Activated naive CD4-positive, alpha-beta T cell treated with anti-CD3 and anti-CD28 coated beads, Interleukin-2, amount 50 U/mL, for 24 hours (primary cell): ENCODE measurements at regions not wholly inside any gene's neighbourhood (a gene's known extent, or its start where the extent isn't known, plus 50 kb on each side); places are given as distances from the start of the nearest gene placed in this dataset.

Experiments used
- H3K27ac Mint-ChIP-seq: one replicate; pipeline ENCODE4 v1.8.0; 2021; ENCODE audit warnings: mild to moderate bottlenecking, mixed read lengths
- H3K27me3 Mint-ChIP-seq: one replicate; pipeline ENCODE4 v1.8.0; 2021; ENCODE audit warnings: mixed read lengths
- H3K36me3 Mint-ChIP-seq: one replicate; pipeline ENCODE4 v1.8.0; 2021; ENCODE audit warnings: mixed read lengths
- H3K4me1 Mint-ChIP-seq: one replicate; pipeline ENCODE4 v1.8.0; 2021; ENCODE audit warnings: mixed read lengths
- H3K4me3 Mint-ChIP-seq: one replicate; pipeline ENCODE4 v1.8.0; 2021; ENCODE audit warnings: mild to moderate bottlenecking, mixed read lengths
- H3K9me3 Mint-ChIP-seq: one replicate; pipeline ENCODE4 v1.8.0; 2021; ENCODE audit warnings: mixed read lengths

- H3K27me3 Mint-ChIP-seq = no peaks in the 10 kb centered on the region
- no peaks in the 10 kb centered on the region for H3K36me3 Mint-ChIP-seq
- H3K4me3 Mint-ChIP-seq = no peak overlapping the region
- no peaks in the 10 kb centered on the region for H3K4me1 Mint-ChIP-seq
- no peak overlapping the region for H3K27ac Mint-ChIP-seq
- H3K9me3 Mint-ChIP-seq = no peaks in the 10 kb centered on the region
These were observed 65.9 kb upstream of the NUDT4 start for GRCh38 chr12:93311827-93312226.

GRCh38 chr12:93314177-93314497 lies 63.6 kb upstream of the NUDT4 start:
- peaks cover 5% of the 10 kb centered on the region for H3K4me1 Mint-ChIP-seq
- no peaks in the 10 kb centered on the region for H3K27me3 Mint-ChIP-seq
- no peaks in the 10 kb centered on the region for H3K9me3 Mint-ChIP-seq
- no peak overlapping the region for H3K27ac Mint-ChIP-seq
- H3K36me3 Mint-ChIP-seq = no peaks in the 10 kb centered on the region
- no peak overlapping the region for H3K4me3 Mint-ChIP-seq

- no peak overlapping the region for H3K4me3 Mint-ChIP-seq
- no peaks in the 10 kb centered on the region for H3K9me3 Mint-ChIP-seq
- no peaks in the 10 kb centered on the region for H3K27me3 Mint-ChIP-seq
- no peak overlapping the region for H3K27ac Mint-ChIP-seq
- no peaks in the 10 kb centered on the region for H3K36me3 Mint-ChIP-seq
- peaks cover 5% of the 10 kb centered on the region for H3K4me1 Mint-ChIP-seq
These were observed 62.3 kb upstream of the NUDT4 start for GRCh38 chr12:93315385-93315906.

- no peak overlapping the region for H3K27ac Mint-ChIP-seq
These were observed 61.7 kb upstream of the NUDT4 start for GRCh38 chr12:93315907-93316622.

GRCh38 chr12:93316623-93316971 lies 61.1 kb upstream of the NUDT4 start:
- no peaks in the 10 kb centered on the region for H3K36me3 Mint-ChIP-seq
- H3K27me3 Mint-ChIP-seq = no peaks in the 10 kb centered on the region
- peaks cover 5% of the 10 kb centered on the region for H3K4me1 Mint-ChIP-seq
- H3K27ac Mint-ChIP-seq = no peak overlapping the region
- no peak overlapping the region for H3K4me3 Mint-ChIP-seq
- no peaks in the 10 kb centered on the region for H3K9me3 Mint-ChIP-seq

More at GRCh38 chr12:93315907-93316622, 61.7 kb upstream of the NUDT4 start:
- Mint-ChIP-seq H3K9me3 (no peaks in the 10 kb centered on the region), H3K27me3 (no peaks in the 10 kb centered on the region), H3K4me1 (peaks cover 5% of the 10 kb centered on the region), H3K4me3 (no peak overlapping the region), H3K36me3 (no peaks in the 10 kb centered on the region)

GRCh38 chr12:93317227-93317626 lies 60.5 kb upstream of the NUDT4 start:
- no peaks in the 10 kb centered on the region for H3K36me3 Mint-ChIP-seq
- no peak overlapping the region for H3K27ac Mint-ChIP-seq
- no peaks in the 10 kb centered on the region for H3K27me3 Mint-ChIP-seq
- H3K9me3 Mint-ChIP-seq = no peaks in the 10 kb centered on the region
- H3K4me3 Mint-ChIP-seq = no peak overlapping the region
- H3K4me1 Mint-ChIP-seq = peaks cover 5% of the 10 kb centered on the region

- Mint-ChIP-seq H3K4me1 (peaks cover 5% of the 10 kb centered on the region), H3K4me3 (no peak overlapping the region), H3K27me3 (no peaks in the 10 kb centered on the region), H3K27ac (no peak overlapping the region), H3K9me3 (no peaks in the 10 kb centered on the region), H3K36me3 (no peaks in the 10 kb centered on the region)
These were observed 58.8 kb upstream of the NUDT4 start for GRCh38 chr12:93318720-93319522.

GRCh38 chr12:93319523-93320050 lies 58.1 kb upstream of the NUDT4 start:
- no peaks in the 10 kb centered on the region for H3K27me3 Mint-ChIP-seq
- no peak overlapping the region for H3K4me3 Mint-ChIP-seq
- H3K9me3 Mint-ChIP-seq = no peaks in the 10 kb centered on the region
- peaks cover 5% of the 10 kb centered on the region for H3K4me1 Mint-ChIP-seq
- H3K36me3 Mint-ChIP-seq = no peaks in the 10 kb centered on the region
- no peak overlapping the region for H3K27ac Mint-ChIP-seq

- H3K4me1 Mint-ChIP-seq = no peaks in the 10 kb centered on the region
- H3K27ac Mint-ChIP-seq = no peak overlapping the region
- no peaks in the 10 kb centered on the region for H3K9me3 Mint-ChIP-seq
- H3K27me3 Mint-ChIP-seq = no peaks in the 10 kb centered on the region
- H3K4me3 Mint-ChIP-seq = no peak overlapping the region
- no peaks in the 10 kb centered on the region for H3K36me3 Mint-ChIP-seq
These were observed 54.9 kb upstream of the NUDT4 start for GRCh38 chr12:93322784-93323183.

GRCh38 chr12:93323625-93324329 lies 53.9 kb upstream of the NUDT4 start:
- H3K4me1 Mint-ChIP-seq = no peaks in the 10 kb centered on the region
- H3K36me3 Mint-ChIP-seq = no peaks in the 10 kb centered on the region
- H3K27ac Mint-ChIP-seq = no peak overlapping the region
- H3K4me3 Mint-ChIP-seq = no peak overlapping the region
- H3K9me3 Mint-ChIP-seq = no peaks in the 10 kb centered on the region
- no peaks in the 10 kb centered on the region for H3K27me3 Mint-ChIP-seq

- H3K4me3 Mint-ChIP-seq = no peak overlapping the region
- peaks cover 1% of the 10 kb centered on the region for H3K27me3 Mint-ChIP-seq
These were observed 51.9 kb upstream of the NUDT4 start for GRCh38 chr12:93325855-93326254.

More at GRCh38 chr12:93325855-93326254, 51.9 kb upstream of the NUDT4 start:
- no peaks in the 10 kb centered on the region for H3K4me1 Mint-ChIP-seq
- no peaks in the 10 kb centered on the region for H3K9me3 Mint-ChIP-seq
- no peak overlapping the region for H3K27ac Mint-ChIP-seq
- no peaks in the 10 kb centered on the region for H3K36me3 Mint-ChIP-seq
